Endometrium (tissue), 2 donors: ENCODE measurements at regions not wholly inside any gene's neighbourhood (a gene's known extent, or its start where the extent isn't known, plus 50 kb on each side); places are given as distances from the start of the nearest gene placed in this dataset.
"Not testable (repeated sequence)": the region's sequence is repeated elsewhere in the genome, so short reads cannot be mapped to it uniquely, and the experiment has no call there.

ENCODE experiments used
- FAIRE-seq: peaks from 2 replicates; lab custom pipeline; 2012; peaks lifted over from hg19 to GRCh38; lab: Jason Lieb, UNC
- donor health status: control.
- donor health status: control.

GRCh38 chr6:92510137-92510536 lies 909.2 kb downstream of the EPHA7 start:
- FAIRE-seq, result no peak

DNA sequence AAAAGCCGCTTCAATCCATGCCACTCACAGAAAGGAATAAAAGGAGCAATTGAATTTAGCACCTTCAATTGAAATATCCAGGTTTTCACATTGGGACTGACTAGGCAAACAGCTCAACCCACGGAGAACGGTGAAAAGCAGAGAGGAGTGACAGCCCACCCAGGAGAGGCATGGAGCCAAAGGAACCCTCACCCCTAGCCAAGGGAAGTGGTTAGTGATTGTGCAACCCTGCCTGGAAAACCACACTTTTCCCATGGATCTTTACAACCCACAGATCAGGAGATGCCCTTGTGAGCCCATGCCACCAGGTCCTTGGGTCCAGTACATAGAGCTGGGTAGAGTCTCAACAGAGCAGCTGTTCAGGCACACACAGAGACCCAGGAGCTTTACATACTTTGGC lies 911.8 kb downstream of the EPHA7 start:
- no peak for FAIRE-seq

DNA sequence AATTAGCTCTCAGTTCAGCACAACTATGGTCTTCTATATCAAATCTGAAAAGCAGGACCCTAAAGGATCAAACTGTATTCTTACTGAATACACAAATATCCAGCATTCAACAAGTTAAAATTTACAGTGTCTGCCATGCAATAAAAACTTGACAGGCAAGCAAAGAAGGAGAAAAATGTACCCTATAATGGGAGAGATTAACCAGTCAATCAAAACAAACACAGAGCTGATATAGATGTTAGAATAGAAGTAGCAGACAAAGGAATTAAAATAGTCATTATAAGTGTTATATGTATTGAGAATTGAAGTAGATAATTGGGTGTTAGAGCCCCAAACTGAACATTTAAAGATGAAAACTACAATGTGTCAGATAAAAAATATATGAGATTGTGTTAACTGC lies 914.9 kb downstream of the EPHA7 start:
- FAIRE-seq, result no peak

GRCh38 chr6:92497281-92497680 lies 922.1 kb downstream of the EPHA7 start:
- no peak for FAIRE-seq

DNA sequence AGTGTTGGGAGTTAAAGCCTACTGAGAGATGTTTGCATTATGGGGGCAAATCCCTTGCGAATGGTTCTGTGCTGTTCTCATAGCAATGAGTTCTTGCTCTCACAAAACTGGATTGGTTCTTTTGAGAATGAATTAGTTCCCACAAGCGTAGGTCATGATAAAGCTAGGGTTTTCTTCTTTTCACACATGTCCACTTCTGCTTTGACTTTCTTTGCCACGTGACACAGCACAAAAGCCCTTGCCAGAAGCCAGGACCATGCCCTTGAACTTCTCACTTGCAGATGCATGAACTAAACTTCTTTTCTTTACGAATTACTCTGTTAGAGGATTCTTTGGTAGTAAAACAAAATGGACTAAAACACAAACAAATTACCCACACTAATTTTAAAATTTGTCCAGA lies 922.8 kb downstream of the EPHA7 start:
- FAIRE-seq, result no peak

DNA sequence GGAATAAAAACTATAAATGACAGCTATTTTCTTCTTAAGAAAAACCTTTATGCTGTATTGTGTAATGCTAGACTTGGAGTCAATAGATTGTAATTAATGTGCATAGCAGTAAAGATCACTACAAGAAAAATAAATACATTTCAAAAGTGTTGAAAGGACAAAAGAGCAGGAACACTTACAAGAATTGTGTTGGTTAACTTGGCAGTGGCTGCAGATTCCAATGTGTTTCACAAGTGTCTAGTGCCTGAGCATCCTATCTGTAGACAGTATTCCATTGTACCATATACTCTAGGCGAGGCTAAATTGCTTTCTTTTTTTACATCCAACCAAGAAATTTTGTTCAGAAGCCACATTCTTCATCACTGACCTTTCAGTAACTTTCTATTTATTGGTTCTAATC lies 924.1 kb downstream of the EPHA7 start:
- no peak for FAIRE-seq

DNA sequence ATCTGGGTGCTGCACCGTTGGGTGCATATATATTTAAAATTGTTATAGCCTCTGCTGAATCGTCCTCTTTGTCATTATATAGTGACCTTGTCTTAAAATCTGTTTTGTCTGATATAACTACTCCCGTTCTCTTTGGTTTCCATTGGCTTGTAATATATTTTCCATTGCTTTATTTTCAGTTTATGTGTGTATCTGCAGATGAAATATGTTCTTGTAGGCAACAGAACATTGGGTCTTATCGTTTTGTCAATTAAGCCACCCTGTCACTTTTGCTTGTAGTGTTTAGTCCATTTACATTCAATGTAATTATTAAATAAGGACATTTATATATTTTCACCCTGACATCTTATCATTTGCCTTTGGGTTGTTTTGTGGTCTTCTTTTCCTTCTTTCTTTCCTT lies 933.9 kb downstream of the EPHA7 start:
- FAIRE-seq, result no peak

DNA sequence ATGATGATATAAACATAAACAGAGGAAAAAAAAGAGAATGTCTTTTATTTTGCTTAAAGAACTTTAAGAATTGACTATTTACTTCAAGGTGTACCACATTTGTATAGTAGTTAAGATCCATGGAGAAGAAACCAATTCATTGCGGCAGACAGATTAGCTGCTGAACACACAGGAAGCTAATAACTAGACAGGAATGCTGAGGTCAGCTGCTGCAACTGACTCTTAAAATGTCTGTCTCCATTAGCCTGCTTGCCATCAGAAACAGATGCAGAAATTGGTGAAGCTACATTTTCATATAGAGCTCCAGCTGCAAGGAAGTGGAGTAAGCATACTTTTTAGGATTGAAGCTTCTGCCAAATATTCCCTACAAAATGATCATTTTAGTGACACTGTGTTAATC lies 939.5 kb downstream of the EPHA7 start:
- FAIRE-seq, result no peak

- no peak for FAIRE-seq
Observed at GRCh38 chr6:92473056-92473455, 946.3 kb downstream of the EPHA7 start.

DNA sequence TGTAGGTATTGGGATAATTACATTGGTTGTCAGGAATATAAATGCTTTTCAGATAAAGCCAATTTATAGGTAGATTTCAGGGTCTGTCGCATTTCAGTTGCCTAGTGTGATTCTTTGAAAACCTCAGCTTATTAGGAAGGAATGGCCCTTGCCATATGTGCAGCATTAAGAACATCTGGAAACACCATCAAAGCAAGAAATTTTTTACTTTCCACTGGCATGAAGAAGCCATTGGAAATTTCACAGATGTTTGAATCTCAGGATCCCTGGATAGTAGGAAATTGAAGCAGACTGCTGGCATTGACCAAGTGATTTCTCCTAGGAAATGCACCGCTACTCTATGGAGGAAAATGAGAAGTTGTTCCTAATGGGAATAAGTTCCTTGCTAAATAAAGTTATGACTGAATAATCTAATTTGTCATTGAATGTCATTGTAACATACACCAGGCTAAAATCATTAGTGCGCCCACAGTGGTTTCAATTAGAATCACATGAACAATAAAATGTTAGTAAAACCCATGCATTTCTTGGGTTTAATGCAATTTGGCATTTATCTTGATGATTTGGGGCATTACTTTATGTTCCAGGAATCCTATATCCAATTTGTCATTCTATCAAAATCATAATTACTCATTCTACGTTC lies 950.1 kb downstream of the EPHA7 start:
- no peak for FAIRE-seq

- no peak for FAIRE-seq
Observed at GRCh38 chr6:92468066-92468465, 951.3 kb downstream of the EPHA7 start.

- no peak for FAIRE-seq
Observed at GRCh38 chr6:92460133-92460532, 959.2 kb downstream of the EPHA7 start.

GRCh38 chr6:92459606-92460005 lies 959.8 kb downstream of the EPHA7 start:
- no peak for FAIRE-seq

DNA sequence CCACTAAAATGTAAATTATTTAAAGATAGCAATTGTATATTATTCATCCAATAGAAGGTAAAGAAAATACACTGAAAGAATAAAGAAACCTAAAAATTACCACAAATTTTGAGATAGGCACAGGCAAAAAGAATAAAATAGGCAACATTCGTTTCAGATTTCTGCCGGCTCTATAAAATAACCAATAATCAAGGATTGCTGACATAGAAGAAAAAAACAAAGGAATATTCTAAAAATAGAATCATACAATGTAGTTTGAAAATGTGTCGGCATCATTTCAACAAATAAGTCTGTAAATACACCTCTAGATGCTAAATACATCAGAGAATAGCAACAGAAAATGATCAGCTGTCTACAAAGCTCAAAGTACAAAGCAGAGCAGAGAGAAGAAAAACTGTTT lies 973.3 kb downstream of the EPHA7 start:
- FAIRE-seq, result no peak

GRCh38 chr6:92433911-92434310 lies 985.4 kb downstream of the EPHA7 start:
- no peak for FAIRE-seq

- no peak for FAIRE-seq
Observed at GRCh38 chr6:92431502-92431901, 987.9 kb downstream of the EPHA7 start.

DNA sequence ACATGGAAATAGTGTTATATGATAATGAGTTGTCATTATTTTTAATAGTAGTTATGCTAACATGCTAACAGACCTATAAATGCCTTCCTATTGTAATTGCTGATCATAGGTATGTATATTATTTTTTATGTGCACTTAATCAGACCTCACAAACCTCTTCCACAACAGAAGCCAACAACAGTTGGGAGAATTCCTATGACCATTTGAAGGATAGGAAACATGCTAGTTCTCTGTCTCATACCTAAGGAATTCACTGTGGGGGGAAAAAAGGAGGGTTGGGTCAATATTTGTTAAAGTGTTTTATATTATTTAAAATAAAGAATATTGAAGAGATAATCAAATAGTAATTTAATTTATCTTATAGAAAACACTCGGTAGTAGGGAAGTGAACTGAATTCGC lies 990.9 kb downstream of the EPHA7 start:
- FAIRE-seq, result no peak

- no peak for FAIRE-seq
Observed at GRCh38 chr6:92427453-92427852, 991.9 kb downstream of the EPHA7 start.

- FAIRE-seq, result no peak
Observed at GRCh38 chr6:92415656-92416055, 1003.7 kb downstream of the EPHA7 start.

GRCh38 chr6:92408350-92408749 lies 1011.0 kb downstream of the EPHA7 start:
- FAIRE-seq, result no peak

- FAIRE-seq, result no peak
Observed at GRCh38 chr6:92404281-92404680, 1015.1 kb downstream of the EPHA7 start.

- no peak for FAIRE-seq
Observed at GRCh38 chr6:92399911-92400310, 1019.4 kb downstream of the EPHA7 start.

GRCh38 chr6:92388706-92389105 lies 1030.7 kb downstream of the EPHA7 start:
- not testable (repeated sequence) for FAIRE-seq

- no peak for FAIRE-seq
Observed at GRCh38 chr6:92380803-92381601, 1038.4 kb downstream of the EPHA7 start.
